ENCODE measurements at regions not wholly inside any gene's neighbourhood (a gene's known extent, or its start where the extent isn't known, plus 50 kb on each side); places are given as distances from the start of the nearest gene placed in this dataset.
"Not testable (repeated sequence)": the region's sequence is repeated elsewhere in the genome, so short reads cannot be mapped to it uniquely, and the experiment has no call there.

DNA sequence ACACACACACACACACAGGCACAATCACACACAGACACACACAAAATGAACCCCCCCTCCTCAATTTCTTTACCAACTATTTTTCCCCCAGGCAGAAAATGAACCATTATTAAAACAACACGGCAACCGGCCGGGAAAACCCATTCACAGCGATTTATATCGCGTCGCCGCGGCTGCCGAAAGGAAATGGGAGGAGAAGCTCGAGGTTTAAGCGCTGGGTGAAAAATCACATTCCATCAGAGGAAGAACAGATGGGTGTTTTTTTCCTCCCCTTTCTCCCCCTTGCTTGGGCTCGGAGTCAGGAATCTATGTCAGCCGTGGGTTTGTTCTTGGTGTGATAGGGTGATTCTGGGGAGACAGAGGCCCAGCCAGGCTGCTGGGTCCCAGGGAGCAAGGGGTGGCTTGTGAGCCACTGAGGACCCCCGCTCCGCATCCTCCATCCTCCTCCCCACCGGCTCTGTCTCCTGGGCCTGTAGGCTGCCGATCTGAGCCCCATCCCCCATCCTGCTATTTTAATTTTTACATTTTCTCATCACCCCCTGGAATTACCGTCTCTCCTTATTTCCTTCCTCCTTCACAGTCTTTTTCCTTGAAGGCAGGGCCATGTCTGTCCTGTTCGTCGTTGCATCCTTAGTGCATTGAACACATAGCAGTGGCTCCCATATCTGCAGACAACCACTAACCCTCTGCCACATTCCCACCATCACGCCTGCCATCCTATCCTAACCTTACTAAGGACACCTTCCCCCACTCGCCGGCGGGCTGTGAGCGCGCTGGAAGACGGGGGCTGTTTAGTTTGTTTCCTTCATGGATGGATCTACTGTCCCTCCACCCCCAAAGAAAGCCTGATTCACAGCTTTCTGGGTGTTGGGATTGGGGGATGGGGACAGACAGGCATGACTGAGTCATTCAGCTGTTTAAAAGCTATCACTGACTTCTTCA is 137.7 kb downstream of the CRLF3 start:
- DNase-seq (ENCODE audit: low read depth in 2 of 2), result not testable (repeated sequence)

DNA sequence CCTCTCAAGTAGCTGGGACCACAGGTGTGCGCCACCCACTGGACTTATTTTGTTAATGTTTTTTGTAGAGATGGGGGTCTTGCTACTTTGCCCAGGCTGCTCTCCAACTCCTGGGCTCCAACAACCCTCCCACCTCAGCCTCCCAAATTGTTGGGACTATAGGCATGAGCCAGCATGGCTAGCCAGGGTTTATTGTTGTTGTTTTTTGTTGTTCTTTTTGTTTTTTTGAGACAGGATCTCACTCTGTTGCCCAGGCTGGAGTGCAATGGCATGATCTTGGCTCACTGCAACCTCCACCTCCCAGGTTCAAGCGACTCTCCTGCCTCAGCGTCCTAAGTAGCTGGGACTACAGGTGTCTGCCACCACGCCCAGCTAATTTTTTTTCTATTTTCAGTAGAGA is 142.2 kb downstream of the CRLF3 start:
- not testable (repeated sequence) for DNase-seq (ENCODE audit: low read depth in 2 of 2)

DNA sequence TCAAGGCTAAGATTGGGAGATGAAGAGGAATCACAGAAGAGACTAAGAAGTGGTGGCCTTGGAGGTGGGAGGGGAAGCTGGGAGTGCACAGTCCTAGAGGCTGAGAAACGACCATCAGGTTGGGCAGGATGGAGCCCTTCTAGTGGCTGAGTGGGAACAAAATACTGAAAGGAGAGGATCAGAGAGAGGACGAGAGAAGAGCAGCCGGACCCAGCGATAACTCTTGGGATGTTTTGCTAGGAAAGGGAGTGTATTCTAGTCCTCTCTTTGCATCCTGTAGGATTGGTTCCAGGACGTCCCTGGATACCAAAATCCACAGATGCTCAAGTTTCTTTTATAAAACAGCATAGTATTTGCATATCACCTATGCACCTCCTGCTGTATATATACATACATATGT is 143.8 kb downstream of the CRLF3 start:
- not testable (repeated sequence) for DNase-seq (ENCODE audit: low read depth in 2 of 2)

DNA sequence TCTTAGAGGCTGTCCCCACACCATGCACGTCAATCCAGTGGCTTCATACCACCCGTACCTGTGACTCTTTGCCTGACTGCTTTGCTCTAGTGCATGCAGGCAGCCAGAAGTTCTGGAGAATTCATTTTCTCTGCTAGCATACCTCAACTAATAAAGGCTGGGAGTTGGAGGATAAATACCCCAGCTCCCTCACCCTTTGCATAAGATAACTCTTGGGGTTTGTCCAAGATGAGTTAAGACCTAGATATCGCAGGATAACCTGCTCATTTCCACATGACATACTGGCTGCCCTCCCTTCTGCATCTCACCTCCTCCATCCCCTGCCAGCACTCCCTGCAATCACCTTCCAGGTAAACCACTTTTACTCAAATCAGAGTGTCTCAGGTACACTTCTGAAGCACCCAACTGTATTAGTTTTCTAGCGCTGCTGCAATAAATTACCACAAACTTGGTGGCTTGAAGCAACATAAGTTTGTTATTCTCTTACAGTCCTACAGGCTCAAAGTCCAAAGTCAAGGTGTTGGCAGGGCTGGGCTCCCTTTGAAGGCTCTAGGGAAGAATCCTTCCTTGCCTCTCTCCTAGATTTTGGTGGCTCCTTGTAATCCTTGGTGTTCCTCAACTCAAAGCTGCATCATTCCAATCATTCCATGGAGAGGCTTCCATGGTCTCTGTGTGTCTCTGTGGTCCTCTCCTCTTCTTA is 146.8 kb downstream of the CRLF3 start:
- DNase-seq (ENCODE audit: low read depth in 2 of 2), result no peak

DNA sequence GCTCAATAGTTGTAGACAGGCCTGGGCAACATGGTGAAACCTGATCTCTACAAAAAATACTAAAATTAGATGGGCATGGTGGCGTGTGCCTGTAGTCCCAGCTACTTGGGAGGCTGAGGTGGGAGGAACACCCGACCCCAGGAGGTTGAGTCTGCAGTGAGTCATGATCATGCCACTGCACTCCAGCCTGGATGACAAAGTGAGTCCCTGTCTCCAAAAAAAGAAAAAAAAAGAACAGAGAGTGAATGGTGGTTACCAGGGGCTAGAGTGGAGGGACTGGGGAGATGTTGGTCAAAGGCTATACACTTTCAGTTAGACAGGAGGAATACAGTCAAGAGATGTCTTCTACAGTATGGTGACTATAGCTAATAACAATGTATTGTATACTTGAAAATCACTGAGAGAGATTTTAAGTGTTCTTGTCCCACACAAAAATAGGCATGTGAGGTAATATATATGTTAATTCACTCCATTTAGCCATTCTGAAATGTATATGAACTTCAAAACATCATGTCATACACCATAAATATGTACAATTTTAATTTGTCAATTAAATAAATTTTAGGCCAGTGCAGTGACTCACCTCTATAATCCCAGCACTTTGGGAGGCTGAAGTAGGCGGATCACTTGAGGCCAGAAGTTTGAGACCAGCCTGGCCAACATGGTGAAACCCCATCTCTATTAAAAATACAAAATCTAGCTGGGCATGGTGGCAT is 148.6 kb downstream of the CRLF3 start:
- DNase-seq (ENCODE audit: low read depth in 2 of 2), result not testable (repeated sequence)

DNA sequence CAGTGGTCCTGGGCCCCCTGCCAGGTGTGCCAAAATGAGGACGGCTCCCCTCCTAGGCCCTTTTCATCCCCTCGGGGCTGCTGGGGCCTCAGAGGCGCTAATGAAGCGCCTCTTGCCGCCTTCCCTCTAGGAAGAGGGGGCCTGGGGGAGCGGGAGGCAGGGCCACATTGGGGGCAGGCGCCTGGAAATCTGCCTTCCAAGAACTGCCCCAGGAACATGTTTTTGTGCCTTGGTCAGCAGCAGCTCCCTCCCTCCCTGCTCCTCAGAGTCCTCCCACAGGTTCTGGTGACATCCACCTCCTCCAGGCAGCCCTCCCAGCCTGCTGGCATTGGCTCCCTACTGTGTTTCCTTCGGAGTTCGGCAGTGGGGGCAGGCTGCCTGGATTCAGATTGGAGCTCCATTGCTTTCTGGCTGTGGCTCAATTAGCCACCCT is 155.3 kb downstream of the CRLF3 start:
- not testable (repeated sequence) for DNase-seq (ENCODE audit: low read depth in 2 of 2)

DNA sequence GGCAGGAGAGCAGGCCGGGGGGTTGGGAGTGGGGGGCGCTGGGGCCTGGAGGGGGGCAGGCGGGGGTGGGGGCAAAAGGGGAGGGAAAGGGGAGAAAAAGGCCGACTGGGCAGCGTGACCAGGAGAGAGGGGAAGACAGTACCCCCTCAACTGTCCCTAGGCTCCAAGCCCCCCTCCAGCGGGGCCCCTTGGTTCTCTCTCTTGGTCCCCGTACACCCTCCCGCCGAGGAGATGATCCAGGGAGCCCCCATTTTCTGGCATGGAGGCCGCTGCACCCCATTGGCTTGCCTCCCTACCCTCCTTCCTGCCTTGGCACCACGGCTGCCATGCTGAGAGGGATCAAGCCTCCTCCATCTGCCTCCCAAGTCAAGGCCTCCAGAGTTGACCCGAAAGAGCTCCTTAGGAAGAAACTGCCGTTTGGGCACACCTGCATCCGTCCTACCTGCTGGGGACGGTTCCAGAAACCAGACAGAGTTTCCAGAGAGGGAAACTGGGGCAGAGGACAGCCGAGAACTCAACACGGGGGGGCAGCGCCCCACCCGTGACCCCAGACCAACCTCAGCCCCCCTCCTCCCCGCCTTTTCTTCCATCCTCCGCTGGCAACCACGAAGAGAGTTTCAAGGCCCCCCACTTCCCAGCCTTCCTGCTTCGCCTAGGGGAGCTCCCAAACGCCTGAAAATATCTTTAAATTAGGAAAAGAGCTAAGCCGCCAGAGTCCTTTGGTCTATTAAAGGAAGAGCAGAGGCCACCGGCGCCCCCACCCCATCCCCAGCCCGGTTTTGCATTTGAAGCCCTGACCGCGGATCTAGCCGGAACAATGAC is 155.9 kb downstream of the CRLF3 start:
- DNase-seq (ENCODE audit: low read depth in 2 of 2), result not testable (repeated sequence)

DNA sequence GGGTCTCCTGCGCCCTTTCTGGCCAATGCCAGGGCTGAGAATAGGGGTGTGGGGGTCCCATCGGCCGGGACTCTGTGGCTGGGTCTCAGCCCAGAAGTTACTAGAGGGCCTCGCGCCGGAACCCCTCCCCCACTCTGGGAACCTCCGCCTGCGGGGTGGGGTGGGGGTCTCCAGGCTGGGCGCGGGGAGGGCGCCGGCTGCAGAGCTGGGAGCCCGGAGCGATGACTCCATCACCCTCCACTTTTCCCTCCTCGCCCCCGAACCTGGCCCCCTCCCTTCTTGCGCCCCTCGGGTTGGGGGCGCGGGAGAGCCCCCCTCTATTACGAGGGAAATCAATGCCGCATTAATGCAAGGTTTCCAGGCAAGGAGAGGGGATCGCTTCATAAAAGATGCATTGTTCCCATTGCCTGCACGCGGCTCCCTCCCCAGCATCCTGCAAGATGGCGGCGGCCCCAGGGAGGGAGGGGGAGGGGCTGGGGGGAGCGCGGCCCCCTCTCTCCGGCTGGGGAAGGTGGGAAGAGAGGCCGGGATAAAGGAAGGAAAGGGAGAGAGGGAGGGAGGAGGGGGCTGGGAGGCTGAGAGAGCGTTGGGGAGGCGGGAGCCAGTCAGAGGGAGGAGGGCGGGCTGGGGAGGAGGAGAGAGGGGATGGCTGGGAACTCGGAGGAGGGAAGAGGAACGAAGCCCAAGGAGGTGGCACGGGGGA is 156.7 kb downstream of the CRLF3 start:
- peak in 1 of 2 donors; percentile 6 for DNase-seq (ENCODE audit: low read depth in 2 of 2)

DNA sequence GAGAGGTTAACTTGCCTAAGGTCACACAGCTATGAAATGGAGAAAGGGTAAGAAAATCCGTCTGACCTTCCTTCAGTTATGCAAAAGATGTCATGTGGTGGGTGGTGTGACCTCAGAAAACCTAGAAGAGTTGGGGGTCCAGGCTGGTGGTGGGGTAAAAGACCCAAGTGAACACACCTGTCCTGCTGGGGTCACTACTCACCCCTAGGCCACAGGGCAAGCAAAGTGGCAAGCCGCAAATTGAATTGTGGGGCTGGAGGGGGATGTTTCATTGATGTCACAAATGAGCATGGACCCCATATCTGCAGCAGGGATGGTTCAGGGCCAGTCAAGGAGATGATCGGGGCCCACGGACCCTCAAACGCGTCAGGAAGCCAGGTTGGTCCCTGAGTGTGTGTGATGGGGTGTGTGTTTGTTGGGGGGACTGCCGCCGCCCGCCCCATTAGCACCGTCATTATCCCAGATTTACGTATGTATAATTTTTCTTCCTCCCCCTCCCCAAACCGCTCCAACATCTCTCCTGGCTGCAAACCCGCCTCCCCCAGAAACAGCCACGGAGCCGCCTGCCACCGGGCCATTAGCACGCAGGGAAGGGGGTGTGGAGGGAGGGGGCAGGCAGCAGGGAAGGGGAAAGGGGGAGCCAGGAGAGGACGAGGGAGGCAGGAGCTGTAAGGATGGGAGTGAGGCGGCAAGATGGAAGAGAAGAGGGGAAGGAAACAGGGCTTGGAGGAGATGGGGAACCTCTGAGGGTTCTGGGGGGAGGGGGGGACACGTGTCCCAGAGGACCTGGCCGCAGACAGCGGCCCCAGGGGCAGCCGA is 157.4 kb downstream of the CRLF3 start:
- not testable (repeated sequence) for DNase-seq (ENCODE audit: low read depth in 2 of 2)

DNA sequence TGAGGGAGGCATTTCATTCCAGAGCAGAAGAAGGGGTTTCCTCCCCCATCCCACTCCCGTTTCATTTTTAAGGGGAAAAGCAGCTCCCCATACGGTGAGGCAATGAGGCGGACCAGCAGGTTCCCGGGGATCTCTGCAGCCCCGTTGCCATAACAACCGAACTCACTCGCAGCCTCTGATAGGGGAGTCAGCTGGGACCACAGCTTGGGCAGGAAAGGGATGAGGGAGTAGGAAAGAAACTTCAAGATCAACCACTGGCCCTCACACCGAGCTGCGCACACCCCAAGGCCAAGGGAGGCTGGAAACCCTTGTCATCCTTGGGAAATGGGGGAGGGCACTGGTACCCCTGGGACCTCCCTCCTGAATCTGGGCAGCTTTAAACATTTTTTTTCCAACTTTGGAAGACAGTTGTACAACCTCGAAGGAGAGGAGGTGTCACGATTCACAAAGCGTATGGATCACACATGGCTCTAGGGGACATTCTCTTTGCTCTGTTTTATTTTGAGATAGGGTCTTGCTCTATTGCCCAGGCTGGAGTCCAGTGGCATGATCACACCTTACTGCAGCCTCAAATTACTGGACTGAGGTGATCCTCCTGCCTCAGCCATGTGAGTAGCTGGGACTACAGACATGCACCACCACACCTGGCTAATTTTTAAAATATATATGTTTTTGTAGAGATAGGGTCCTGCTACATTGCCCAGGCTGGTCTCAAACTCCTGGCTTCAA is 160.6 kb downstream of the CRLF3 start:
- DNase-seq (ENCODE audit: low read depth in 2 of 2), result not testable (repeated sequence)

DNA sequence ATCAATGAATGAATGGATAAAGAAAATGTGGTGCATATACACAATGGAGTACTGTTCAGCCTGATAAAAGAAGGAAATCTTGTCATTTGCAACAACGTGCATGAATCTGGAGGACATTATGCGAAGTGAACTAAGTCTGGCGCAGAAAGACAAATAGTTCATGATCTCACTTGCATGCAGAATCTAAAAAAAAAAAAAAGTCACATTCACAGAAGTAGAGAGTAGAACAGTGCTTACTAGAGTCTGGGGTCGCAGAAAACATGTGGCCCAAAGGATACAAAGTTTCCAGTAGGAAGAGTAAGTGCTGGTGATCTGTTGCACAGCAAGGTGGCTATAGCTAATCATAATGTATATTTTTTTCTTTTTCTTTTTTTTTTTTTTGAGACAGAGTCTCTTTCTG is 167.3 kb downstream of the CRLF3 start:
- DNase-seq (ENCODE audit: low read depth in 2 of 2), result not testable (repeated sequence)

DNA sequence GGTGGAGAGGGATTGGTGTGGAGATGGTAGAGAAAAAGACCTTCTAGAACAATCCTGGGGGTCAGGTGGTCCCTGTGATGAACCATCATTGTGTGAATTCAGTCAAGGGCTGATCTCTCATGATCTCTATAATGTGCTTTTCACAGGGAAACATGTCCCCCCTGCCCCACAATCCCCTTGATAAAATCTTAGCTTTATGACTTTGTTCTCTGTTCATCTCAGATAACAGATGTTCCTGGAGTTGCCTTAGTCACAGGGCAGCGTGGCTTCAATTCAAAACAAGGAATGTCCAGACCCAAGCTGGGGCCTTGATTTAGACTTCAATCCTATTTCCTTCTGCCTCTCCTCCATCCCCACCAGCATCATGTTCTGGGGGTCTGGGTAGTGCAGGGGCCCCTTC is 171.5 kb downstream of the CRLF3 start:
- DNase-seq (ENCODE audit: low read depth in 2 of 2), result not testable (repeated sequence)

DNA sequence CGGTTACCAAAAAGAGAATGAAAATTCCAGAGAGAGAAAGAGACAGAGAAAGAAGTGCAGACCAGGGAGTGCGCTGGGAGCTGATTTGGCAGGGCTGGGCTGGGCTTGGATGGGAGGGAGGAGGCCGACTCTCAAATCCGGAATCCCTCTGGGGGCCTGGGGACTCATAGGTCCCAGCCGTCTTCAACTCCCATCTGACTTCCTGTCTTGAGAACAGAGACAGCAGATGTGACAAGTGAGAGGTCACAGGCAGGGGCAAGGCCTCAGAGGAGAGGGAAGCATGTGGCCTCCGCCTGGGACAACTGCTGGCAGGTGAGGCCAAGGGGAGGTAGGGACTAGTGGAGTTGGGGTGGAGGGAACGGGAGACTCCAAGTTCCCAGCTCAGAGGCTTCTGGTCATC is 172.9 kb downstream of the GOSR1 start:
- not testable (repeated sequence) for DNase-seq (ENCODE audit: low read depth in 2 of 2)

DNA sequence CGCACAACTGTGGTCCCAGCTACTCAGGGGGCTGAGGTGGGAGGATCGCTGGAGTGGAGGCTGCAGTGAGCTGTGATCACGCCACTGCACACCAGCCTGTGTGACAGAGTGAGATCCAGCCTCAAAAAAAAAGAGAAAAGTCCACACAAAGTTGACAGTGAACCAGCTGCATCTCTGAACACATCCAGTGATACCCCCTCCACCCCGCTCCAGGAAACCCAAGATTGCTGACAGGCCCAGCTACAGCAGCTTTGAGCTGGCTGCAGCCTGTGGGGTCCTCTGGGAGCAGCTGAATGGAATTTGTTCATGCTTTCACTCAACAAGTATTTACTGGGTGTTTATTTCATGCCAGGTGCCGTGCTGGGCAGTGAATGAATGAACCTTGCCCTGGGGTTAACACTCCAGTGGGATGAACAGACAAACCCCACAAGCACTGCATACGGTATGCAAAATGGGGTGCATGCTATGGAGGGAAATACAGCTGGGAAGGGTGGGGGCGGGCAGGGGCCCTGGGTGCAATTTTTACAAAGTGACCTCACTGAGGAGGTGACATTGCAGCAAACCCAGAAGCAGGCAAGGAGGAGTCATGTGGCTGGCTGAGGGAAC is 170.9 kb downstream of the GOSR1 start:
- DNase-seq (ENCODE audit: low read depth in 2 of 2), result not testable (repeated sequence)

DNA sequence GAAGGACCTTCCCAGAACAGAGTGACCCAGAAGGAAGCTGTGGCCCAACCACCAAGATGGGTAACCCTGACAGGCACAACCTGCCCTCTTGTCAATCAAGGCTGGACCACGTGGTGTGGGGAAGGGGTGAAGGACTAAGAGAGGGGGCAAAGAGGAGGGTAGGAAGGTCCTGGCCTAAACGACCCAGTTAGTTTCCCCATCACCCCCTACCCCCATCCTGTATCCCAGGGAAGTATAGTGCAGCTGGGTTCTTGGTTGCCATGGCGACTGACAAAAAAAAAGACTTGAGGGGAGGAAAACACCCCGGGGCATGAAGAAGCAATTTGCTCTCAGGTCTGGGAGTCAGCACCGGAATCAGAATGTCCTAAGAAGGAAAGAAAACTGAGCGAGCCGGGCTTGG is 168.7 kb downstream of the GOSR1 start:
- DNase-seq (ENCODE audit: low read depth in 2 of 2), result not testable (repeated sequence)

DNA sequence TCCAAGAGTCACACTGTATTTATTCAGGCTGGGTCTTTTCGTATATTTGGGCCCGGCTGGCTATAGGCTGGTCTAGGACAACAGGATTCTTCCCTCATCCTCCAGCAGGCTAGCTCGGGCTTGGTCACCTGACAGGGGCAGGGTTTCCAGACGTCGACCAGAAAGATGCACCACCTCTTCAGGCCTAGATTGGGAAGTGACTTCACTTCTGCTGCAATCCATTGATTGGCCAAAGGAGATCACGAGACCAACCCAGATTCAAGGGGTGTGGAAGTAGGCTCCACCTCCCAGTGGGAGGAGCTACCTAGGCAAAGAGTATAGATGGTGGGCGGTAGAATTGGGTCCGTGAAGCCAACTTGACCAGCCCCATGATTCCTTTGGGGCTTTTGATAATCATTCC is 167.5 kb downstream of the GOSR1 start:
- DNase-seq (ENCODE audit: low read depth in 2 of 2), result not testable (repeated sequence)

DNA sequence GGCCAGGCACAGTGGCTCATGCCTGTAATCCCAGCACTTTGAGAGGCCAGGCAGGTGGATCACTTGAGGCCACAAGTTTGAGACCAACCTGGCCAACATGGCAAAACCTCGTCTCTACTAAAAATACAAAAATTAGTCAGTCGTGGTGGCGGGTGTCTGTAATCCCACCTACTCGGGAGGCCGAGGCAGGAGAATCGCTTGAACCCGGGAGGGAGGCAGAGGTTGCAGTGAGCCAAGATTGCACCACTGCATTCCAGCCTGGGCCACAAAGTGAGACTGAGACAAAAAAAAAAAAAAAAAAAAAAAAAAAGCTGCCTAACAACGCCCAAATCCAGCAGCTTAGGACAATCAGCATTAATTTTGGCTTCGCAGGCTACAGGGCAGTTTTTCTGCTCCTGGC is 167.1 kb downstream of the GOSR1 start:
- DNase-seq (ENCODE audit: low read depth in 2 of 2), result not testable (repeated sequence)

DNA sequence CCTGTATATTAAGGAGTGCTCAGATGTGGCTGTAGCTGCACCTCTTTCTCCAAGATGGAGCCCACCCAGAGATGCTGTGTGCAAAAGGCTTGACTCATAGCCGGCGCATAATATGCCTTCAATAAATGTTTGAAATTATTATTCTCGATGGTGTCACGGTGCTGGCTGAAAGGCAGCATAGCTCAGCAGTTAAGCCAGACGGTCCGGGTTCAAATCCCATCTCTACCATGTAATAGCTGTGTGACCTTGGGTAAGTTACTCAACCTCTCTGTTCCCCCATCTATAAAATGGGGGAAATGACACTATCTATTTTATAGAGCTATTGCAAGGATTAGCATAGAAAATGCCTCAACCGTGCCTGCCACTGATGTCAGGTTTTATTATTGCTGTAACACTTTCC is 164.2 kb downstream of the GOSR1 start:
- DNase-seq (ENCODE audit: low read depth in 2 of 2), result not testable (repeated sequence)

DNA sequence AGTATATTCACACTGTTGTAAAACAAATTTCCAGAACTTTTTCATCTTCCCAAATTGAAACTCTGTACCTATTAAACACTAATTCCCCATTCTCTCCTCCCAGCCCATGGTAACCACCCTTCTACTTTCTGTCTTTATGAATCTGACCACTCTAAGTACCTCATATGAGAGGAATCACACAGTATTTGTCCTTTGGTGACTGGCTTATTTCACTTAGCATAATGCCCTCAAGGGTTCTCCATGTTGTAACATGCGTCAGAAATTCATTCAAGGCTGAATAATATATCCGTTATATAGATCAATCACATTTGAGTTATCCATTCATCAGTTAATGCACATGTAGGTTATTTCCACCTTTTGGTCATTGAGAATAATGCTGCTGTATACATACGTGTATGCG is 162.2 kb downstream of the GOSR1 start:
- DNase-seq (ENCODE audit: low read depth in 2 of 2), result not testable (repeated sequence)
